WI38 (cell line): ENCODE measurements at regions not wholly inside any gene's neighbourhood (a gene's known extent, or its start where the extent isn't known, plus 50 kb on each side); places are given as distances from the start of the nearest gene placed in this dataset.
"Not testable (repeated sequence)": the region's sequence is repeated elsewhere in the genome, so short reads cannot be mapped to it uniquely, and the experiment has no call there.

Experiments
- H3K4me3 ChIP-seq: 2 replicates; pipeline ENCODE4 v1.5.1; 2011; ENCODE audit warnings: low read depth, mild to moderate bottlenecking, control low read depth, low read length
- CTCF ChIP-seq: IDR thresholded peaks from 2 replicates; pipeline ENCODE4 v1.5.1; 2012; ENCODE audit warnings: low read depth, mild to moderate bottlenecking, control low read depth, low read length

GRCh38 chr5:36535859-36536615 is 70.4 kb upstream of the SLC1A3 start:
- no peak overlapping the region for H3K4me3 ChIP-seq
- no peak for TF ChIP-seq CTCF

GRCh38 chr5:36536616-36537005 is 69.8 kb upstream of the SLC1A3 start:
- no peak overlapping the region for H3K4me3 ChIP-seq

GRCh38 chr5:36537724-36538123 is 68.7 kb upstream of the SLC1A3 start:
- no peak overlapping the region for H3K4me3 ChIP-seq
- no peak for TF ChIP-seq CTCF

More at GRCh38 chr5:36536616-36537005, 69.8 kb upstream of the SLC1A3 start:
- TF ChIP-seq CTCF, result no peak

GRCh38 chr5:36552651-36553393 is 53.6 kb upstream of the SLC1A3 start:
- H3K4me3 ChIP-seq, result no peak overlapping the region
- no peak for TF ChIP-seq CTCF

GRCh38 chr5:36555035-36555434 is 51.4 kb upstream of the SLC1A3 start:
- H3K4me3 ChIP-seq, result not testable (repeated sequence)
